ENCODE measurements at regions not wholly inside any gene's neighbourhood (a gene's known extent, or its start where the extent isn't known, plus 50 kb on each side); places are given as distances from the start of the nearest gene placed in this dataset.

DNA sequence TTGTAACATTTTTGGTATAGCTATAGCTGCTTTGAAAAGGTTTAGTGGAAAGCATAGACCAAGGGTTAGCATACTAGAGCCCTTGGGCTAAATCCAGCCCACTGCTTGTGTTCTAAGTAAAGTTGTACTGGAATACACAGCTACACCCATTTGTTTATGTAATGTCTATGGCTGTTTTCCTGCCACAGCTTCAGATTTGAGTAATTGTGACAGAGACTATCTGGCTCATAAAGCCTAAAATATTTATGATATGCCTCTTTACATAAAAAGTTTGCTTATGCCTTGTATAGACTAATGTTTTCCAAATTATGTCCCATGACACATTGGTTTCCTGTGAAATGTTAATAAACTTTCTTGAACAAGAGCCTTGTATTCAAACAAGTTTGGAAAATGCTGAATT is 234.8 kb upstream of the ATP2B1 start:
- TF ChIP-seq, protein P1, sequence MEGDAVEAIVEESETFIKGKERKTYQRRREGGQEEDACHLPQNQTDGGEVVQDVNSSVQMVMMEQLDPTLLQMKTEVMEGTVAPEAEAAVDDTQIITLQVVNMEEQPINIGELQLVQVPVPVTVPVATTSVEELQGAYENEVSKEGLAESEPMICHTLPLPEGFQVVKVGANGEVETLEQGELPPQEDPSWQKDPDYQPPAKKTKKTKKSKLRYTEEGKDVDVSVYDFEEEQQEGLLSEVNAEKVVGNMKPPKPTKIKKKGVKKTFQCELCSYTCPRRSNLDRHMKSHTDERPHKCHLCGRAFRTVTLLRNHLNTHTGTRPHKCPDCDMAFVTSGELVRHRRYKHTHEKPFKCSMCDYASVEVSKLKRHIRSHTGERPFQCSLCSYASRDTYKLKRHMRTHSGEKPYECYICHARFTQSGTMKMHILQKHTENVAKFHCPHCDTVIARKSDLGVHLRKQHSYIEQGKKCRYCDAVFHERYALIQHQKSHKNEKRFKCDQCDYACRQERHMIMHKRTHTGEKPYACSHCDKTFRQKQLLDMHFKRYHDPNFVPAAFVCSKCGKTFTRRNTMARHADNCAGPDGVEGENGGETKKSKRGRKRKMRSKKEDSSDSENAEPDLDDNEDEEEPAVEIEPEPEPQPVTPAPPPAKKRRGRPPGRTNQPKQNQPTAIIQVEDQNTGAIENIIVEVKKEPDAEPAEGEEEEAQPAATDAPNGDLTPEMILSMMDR (IDR thresholded peaks at IDR 0.05) = no peak
- TF ChIP-seq POLR2A (IDR thresholded peaks at IDR 0.05) = no peak
